ENCODE measurements at regions not wholly inside any gene's neighbourhood (a gene's known extent, or its start where the extent isn't known, plus 50 kb on each side); places are given as distances from the start of the nearest gene placed in this dataset.

- Histone ChIP-seq H3K27ac (ENCODE audit: low read length) (no peak overlapping the region), H3K9me2 (replicated peaks; ENCODE audit: insufficient read depth, low read length) (no peaks in the 10 kb centered on the region), H3K4me2 (ENCODE audit: low read depth, low read length, poor library complexity, severe bottlenecking) (no peak overlapping the region), H3K36me3 (ENCODE audit: insufficient read depth, low read length) (no peaks in the 10 kb centered on the region), H3K9ac (ENCODE audit: low read length) (no peak overlapping the region), H3K9me3 (ENCODE audit: low read length) (no peaks in the 10 kb centered on the region), H3K79me2 (ENCODE audit: low read length) (no peaks in the 10 kb centered on the region), H3K4me1 (ENCODE audit: low read length) (no peaks in the 10 kb centered on the region), H4K20me1 (ENCODE audit: insufficient read depth, low read depth, low read length) (no peaks in the 10 kb centered on the region; the same call in 1 of the 2 replicates), H3K27me3 (ENCODE audit: low read length) (no peaks in the 10 kb centered on the region), H3K4me3 (ENCODE audit: low read length) (no peak overlapping the region), H2AFZ (ENCODE audit: low read length) (no peak overlapping the region)
- no peak for DNase-seq
Observed at GRCh38 chr10:28913436-28914237, 236.3 kb downstream of the BAMBI start.

GRCh38 chr10:28914701-28915100 is 237.4 kb downstream of the BAMBI start:
- Histone ChIP-seq H3K4me1 (ENCODE audit: low read length) (no peaks in the 10 kb centered on the region), H3K36me3 (ENCODE audit: insufficient read depth, low read length) (no peaks in the 10 kb centered on the region), H3K4me2 (ENCODE audit: low read depth, low read length, poor library complexity, severe bottlenecking) (no peak overlapping the region), H3K9ac (ENCODE audit: low read length) (no peak overlapping the region), H3K9me2 (replicated peaks; ENCODE audit: insufficient read depth, low read length) (no peaks in the 10 kb centered on the region), H3K4me3 (ENCODE audit: low read length) (no peak overlapping the region), H4K20me1 (ENCODE audit: insufficient read depth, low read depth, low read length) (no peaks in the 10 kb centered on the region; the same call in 1 of the 2 replicates), H3K27ac (ENCODE audit: low read length) (no peak overlapping the region), H3K27me3 (ENCODE audit: low read length) (no peaks in the 10 kb centered on the region), H3K9me3 (ENCODE audit: low read length) (no peaks in the 10 kb centered on the region), H2AFZ (ENCODE audit: low read length) (no peak overlapping the region), H3K79me2 (ENCODE audit: low read length) (no peaks in the 10 kb centered on the region)
- DNase-seq, result no peak

GRCh38 chr10:28915989-28916588 is 238.8 kb downstream of the BAMBI start:
- Histone ChIP-seq H2AFZ (ENCODE audit: low read length) (no peak overlapping the region), H3K4me3 (ENCODE audit: low read length) (no peak overlapping the region), H4K20me1 (ENCODE audit: insufficient read depth, low read depth, low read length) (no peaks in the 10 kb centered on the region; the same call in 1 of the 2 replicates), H3K4me1 (ENCODE audit: low read length) (no peaks in the 10 kb centered on the region), H3K9me2 (replicated peaks; ENCODE audit: insufficient read depth, low read length) (no peaks in the 10 kb centered on the region), H3K27ac (ENCODE audit: low read length) (no peak overlapping the region), H3K4me2 (ENCODE audit: low read depth, low read length, poor library complexity, severe bottlenecking) (no peak overlapping the region), H3K79me2 (ENCODE audit: low read length) (no peaks in the 10 kb centered on the region), H3K27me3 (ENCODE audit: low read length) (no peaks in the 10 kb centered on the region), H3K9me3 (ENCODE audit: low read length) (no peaks in the 10 kb centered on the region), H3K9ac (ENCODE audit: low read length) (no peak overlapping the region), H3K36me3 (ENCODE audit: insufficient read depth, low read length) (no peaks in the 10 kb centered on the region)
- DNase-seq, result no peak

- Histone ChIP-seq H3K4me1 (ENCODE audit: low read length) (no peaks in the 10 kb centered on the region), H3K36me3 (ENCODE audit: insufficient read depth, low read length) (no peaks in the 10 kb centered on the region), H4K20me1 (ENCODE audit: insufficient read depth, low read depth, low read length) (no peaks in the 10 kb centered on the region), H3K27me3 (ENCODE audit: low read length) (no peaks in the 10 kb centered on the region), H2AFZ (ENCODE audit: low read length) (no peak overlapping the region), H3K4me2 (ENCODE audit: low read depth, low read length, poor library complexity, severe bottlenecking) (no peak overlapping the region), H3K4me3 (ENCODE audit: low read length) (no peak overlapping the region), H3K27ac (ENCODE audit: low read length) (no peak overlapping the region), H3K9ac (ENCODE audit: low read length) (no peak overlapping the region), H3K9me3 (ENCODE audit: low read length) (no peaks in the 10 kb centered on the region), H3K79me2 (ENCODE audit: low read length) (no peaks in the 10 kb centered on the region), H3K9me2 (replicated peaks; ENCODE audit: insufficient read depth, low read length) (no peaks in the 10 kb centered on the region)
- DNase-seq, result no peak
Observed at GRCh38 chr10:28920091-28920490, 242.8 kb downstream of the BAMBI start.

- Histone ChIP-seq H3K4me2 (ENCODE audit: low read depth, low read length, poor library complexity, severe bottlenecking) (no peak overlapping the region), H3K79me2 (ENCODE audit: low read length) (no peaks in the 10 kb centered on the region), H2AFZ (ENCODE audit: low read length) (no peak overlapping the region), H3K9ac (ENCODE audit: low read length) (no peak overlapping the region), H3K27me3 (ENCODE audit: low read length) (no peaks in the 10 kb centered on the region), H3K27ac (ENCODE audit: low read length) (no peak overlapping the region), H3K36me3 (ENCODE audit: insufficient read depth, low read length) (no peaks in the 10 kb centered on the region), H3K4me3 (ENCODE audit: low read length) (no peak overlapping the region), H3K4me1 (ENCODE audit: low read length) (no peaks in the 10 kb centered on the region), H3K9me3 (ENCODE audit: low read length) (no peaks in the 10 kb centered on the region), H3K9me2 (replicated peaks; ENCODE audit: insufficient read depth, low read length) (no peaks in the 10 kb centered on the region), H4K20me1 (ENCODE audit: insufficient read depth, low read depth, low read length) (no peaks in the 10 kb centered on the region)
- DNase-seq, result no peak
Observed at GRCh38 chr10:28922127-28922526, 244.8 kb downstream of the BAMBI start.

GRCh38 chr10:28922861-28923260 is 245.5 kb downstream of the BAMBI start:
- no peaks in the 10 kb centered on the region for H3K4me1 ChIP-seq (ENCODE audit: low read length)
- no peak overlapping the region for H3K27ac ChIP-seq (ENCODE audit: low read length)
- no peaks in the 10 kb centered on the region for H3K27me3 ChIP-seq (ENCODE audit: low read length)
- H3K4me3 ChIP-seq (ENCODE audit: low read length), result no peak overlapping the region
- no peaks in the 10 kb centered on the region for H3K79me2 ChIP-seq (ENCODE audit: low read length)
- no peaks in the 10 kb centered on the region for H3K9me3 ChIP-seq (ENCODE audit: low read length)
- no peak overlapping the region for H2AFZ ChIP-seq (ENCODE audit: low read length)
- no peaks in the 10 kb centered on the region for H3K9me2 ChIP-seq (replicated peaks; ENCODE audit: insufficient read depth, low read length)
- no peaks in the 10 kb centered on the region for H4K20me1 ChIP-seq (ENCODE audit: insufficient read depth, low read depth, low read length)
- DNase-seq, result no peak
- H3K9ac ChIP-seq (ENCODE audit: low read length), result no peak overlapping the region
- no peaks in the 10 kb centered on the region for H3K36me3 ChIP-seq (ENCODE audit: insufficient read depth, low read length)
- H3K4me2 ChIP-seq (ENCODE audit: low read depth, low read length, poor library complexity, severe bottlenecking), result no peak overlapping the region

GRCh38 chr10:28924717-28925116 is 247.4 kb downstream of the BAMBI start:
- H3K9ac ChIP-seq (ENCODE audit: low read length), result no peak overlapping the region
- H3K4me1 ChIP-seq (ENCODE audit: low read length), result no peaks in the 10 kb centered on the region
- no peak overlapping the region for H3K27ac ChIP-seq (ENCODE audit: low read length)
- no peak for DNase-seq
- no peak overlapping the region for H3K4me3 ChIP-seq (ENCODE audit: low read length)
- no peaks in the 10 kb centered on the region for H3K36me3 ChIP-seq (ENCODE audit: insufficient read depth, low read length)
- H3K9me2 ChIP-seq (replicated peaks; ENCODE audit: insufficient read depth, low read length), result no peaks in the 10 kb centered on the region
- H3K4me2 ChIP-seq (ENCODE audit: low read depth, low read length, poor library complexity, severe bottlenecking), result no peak overlapping the region
- H3K27me3 ChIP-seq (ENCODE audit: low read length), result no peaks in the 10 kb centered on the region
- H3K79me2 ChIP-seq (ENCODE audit: low read length), result no peaks in the 10 kb centered on the region
- no peaks in the 10 kb centered on the region for H4K20me1 ChIP-seq (ENCODE audit: insufficient read depth, low read depth, low read length)
- no peak overlapping the region for H2AFZ ChIP-seq (ENCODE audit: low read length)
- H3K9me3 ChIP-seq (ENCODE audit: low read length), result no peaks in the 10 kb centered on the region

- Histone ChIP-seq H3K36me3 (ENCODE audit: insufficient read depth, low read length) (no peaks in the 10 kb centered on the region), H3K79me2 (ENCODE audit: low read length) (no peaks in the 10 kb centered on the region), H3K9me2 (replicated peaks; ENCODE audit: insufficient read depth, low read length) (no peaks in the 10 kb centered on the region), H3K9me3 (ENCODE audit: low read length) (no peaks in the 10 kb centered on the region), H3K4me1 (ENCODE audit: low read length) (no peaks in the 10 kb centered on the region), H2AFZ (ENCODE audit: low read length) (no peak overlapping the region), H3K4me2 (ENCODE audit: low read depth, low read length, poor library complexity, severe bottlenecking) (no peak overlapping the region), H3K27me3 (ENCODE audit: low read length) (no peaks in the 10 kb centered on the region), H3K27ac (ENCODE audit: low read length) (no peak overlapping the region), H3K4me3 (ENCODE audit: low read length) (no peak overlapping the region), H3K9ac (ENCODE audit: low read length) (no peak overlapping the region), H4K20me1 (ENCODE audit: insufficient read depth, low read depth, low read length) (no peaks in the 10 kb centered on the region)
- no peak for DNase-seq
Observed at GRCh38 chr10:28925121-28925663, 247.9 kb downstream of the BAMBI start.

Data from Karpas-422 (cell line).